Heart left ventricle (tissue), 13 donors: ENCODE measurements at regions not wholly inside any gene's neighbourhood (a gene's known extent, or its start where the extent isn't known, plus 50 kb on each side); places are given as distances from the start of the nearest gene placed in this dataset.

ENCODE experiments used
- POLR2A ChIP-seq, 2 donors: fragments of 450-650 bp; IDR thresholded peaks; one replicate each; pipeline ENCODE4 v1.6.1; 2017; ENCODE audit warnings: antibody characterized with exemption in 2 of 2, mild to moderate bottlenecking in 2 of 2, moderate library complexity in 2 of 2
- TF ChIP-seq, protein P1 (sequence below), 12 donors: fragments of 200-600 bp; sonication (generic) in 4 of 12; IDR thresholded peaks; one replicate each; pipeline versions ENCODE4 v1.5.0 to v1.8.0; 2018 to 2022; ENCODE audit warnings: antibody characterized with exemption in 12 of 12, mild to moderate bottlenecking in 5 of 12
- donor health status: ischemic (EF 13 %, LVEDD 7.1; RV severe dilation, severe dysfunction).
- donor health status: DM: no; HTN: yes; CAD: no.
- donor health status: DM: no; HTN: no; CAD: no.
- donor health status: ischemic (EF 25% LVEDD 6.9; RV normal size, moderate dysfunction).
- donor health status: ischemic (EF 25% LVEDD 5.7; RV mildly dilated, moderate dysfunction).
- donor health status: ischemic (EF 35%, LVEDD 5.7; RV mildly dilated, moderate dysfunction).
- donor health status: nonischemic (EF 11% LVEDD 7.7; RV severe dilation, severe dysfunction).
- donor health status: DM: yes; HTN: yes; CAD: no.
- donor health status: PGD.
- donor health status: ischemic (EF 29% LVEDD 5.4; RV normal size, mild dysfunction).
- donor health status: nonischemic (EF 23%, LVEDD 6.1; RV moderate dilation, normal function).

DNA sequence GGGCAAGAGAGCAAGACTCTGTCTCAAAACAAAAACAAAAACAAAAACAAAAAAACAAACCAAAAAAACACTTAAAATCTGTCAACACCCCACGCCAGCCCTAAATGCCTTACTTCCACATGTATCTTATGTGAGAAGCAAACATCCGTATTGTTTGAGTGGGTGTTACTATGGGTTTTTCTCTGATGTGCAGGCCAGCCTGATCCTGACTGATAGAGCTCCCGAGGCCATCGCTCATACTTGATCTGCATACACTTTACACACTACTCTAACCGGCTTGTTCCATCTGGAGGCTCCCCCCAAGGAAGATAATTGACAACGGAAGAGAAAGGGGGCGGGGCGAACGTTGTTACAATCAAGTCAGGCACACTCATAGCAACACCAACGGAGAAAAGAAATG is 237.4 kb downstream of the TBL1XR1 start:
- TF ChIP-seq, protein P1, sequence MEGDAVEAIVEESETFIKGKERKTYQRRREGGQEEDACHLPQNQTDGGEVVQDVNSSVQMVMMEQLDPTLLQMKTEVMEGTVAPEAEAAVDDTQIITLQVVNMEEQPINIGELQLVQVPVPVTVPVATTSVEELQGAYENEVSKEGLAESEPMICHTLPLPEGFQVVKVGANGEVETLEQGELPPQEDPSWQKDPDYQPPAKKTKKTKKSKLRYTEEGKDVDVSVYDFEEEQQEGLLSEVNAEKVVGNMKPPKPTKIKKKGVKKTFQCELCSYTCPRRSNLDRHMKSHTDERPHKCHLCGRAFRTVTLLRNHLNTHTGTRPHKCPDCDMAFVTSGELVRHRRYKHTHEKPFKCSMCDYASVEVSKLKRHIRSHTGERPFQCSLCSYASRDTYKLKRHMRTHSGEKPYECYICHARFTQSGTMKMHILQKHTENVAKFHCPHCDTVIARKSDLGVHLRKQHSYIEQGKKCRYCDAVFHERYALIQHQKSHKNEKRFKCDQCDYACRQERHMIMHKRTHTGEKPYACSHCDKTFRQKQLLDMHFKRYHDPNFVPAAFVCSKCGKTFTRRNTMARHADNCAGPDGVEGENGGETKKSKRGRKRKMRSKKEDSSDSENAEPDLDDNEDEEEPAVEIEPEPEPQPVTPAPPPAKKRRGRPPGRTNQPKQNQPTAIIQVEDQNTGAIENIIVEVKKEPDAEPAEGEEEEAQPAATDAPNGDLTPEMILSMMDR (IDR thresholded peaks at IDR 0.05): no peak
- no peak for TF ChIP-seq POLR2A (IDR thresholded peaks at IDR 0.05)
